ENCODE measurements at regions not wholly inside any gene's neighbourhood (a gene's known extent, or its start where the extent isn't known, plus 50 kb on each side); places are given as distances from the start of the nearest gene placed in this dataset.

GRCh38 chr2:7405861-7406715 is 488.9 kb downstream of the RNF144A start:
- Histone ChIP-seq H2BK15ac (ENCODE audit: low read depth, poor library complexity, severe bottlenecking) (no peak overlapping the region), H4K8ac (ENCODE audit: low read length) (no peak overlapping the region), H4K91ac (ENCODE audit: low read length) (no peak overlapping the region), H2AK5ac (ENCODE audit: low read length, severe bottlenecking) (no peak overlapping the region), H3K36me3 (ENCODE audit: control insufficient read depth in 1 of 2, insufficient read depth in 2 of 2, low read depth in 1 of 2, low read length in 2 of 2) (no peaks in the 10 kb centered on the region), H2BK5ac (ENCODE audit: low read depth, low read length, poor library complexity, severe bottlenecking) (no peak overlapping the region), H3K14ac (ENCODE audit: low read length in 2 of 2) (no peak overlapping the region), H3K4me3 (ENCODE audit: insufficient read depth in 1 of 2, low read depth in 1 of 2, low read length in 2 of 2) (no peak overlapping the region), H3K4me1 (ENCODE audit: control insufficient read depth, insufficient read depth, low read depth, low read length) (no peaks in the 10 kb centered on the region), H3K27ac (ENCODE audit: low read length, poor library complexity, severe bottlenecking) (no peak overlapping the region), H3K4ac (ENCODE audit: low read depth in 1 of 2, low read length in 2 of 2) (no peak overlapping the region), H3K9me3 (ENCODE audit: control insufficient read depth, low read length) (no peaks in the 10 kb centered on the region), H3K9ac (ENCODE audit: low read length) (no peak overlapping the region), H3K27me3 (ENCODE audit: control insufficient read depth in 1 of 2, insufficient read depth in 1 of 2, low read length in 2 of 2) (peaks cover 16 to 47% of the 10 kb centered on the region in 2 experiments), H3K23ac (ENCODE audit: low read length in 2 of 2) (no peak overlapping the region), H3K4me2 (ENCODE audit: low read length, poor library complexity, severe bottlenecking) (no peak overlapping the region), H3K79me1 (replicated peaks; ENCODE audit: low read length, poor library complexity, severe bottlenecking) (no peaks in the 10 kb centered on the region), H3K18ac (ENCODE audit: low read depth in 1 of 2, low read length in 2 of 2) (no peak overlapping the region), H2BK120ac (ENCODE audit: low read depth, low read length) (no peak overlapping the region), H2AFZ (ENCODE audit: low read depth, low read length) (no peak overlapping the region), H2BK12ac (ENCODE audit: low read length in 2 of 2) (no peak overlapping the region)
- no peak for DNase-seq
- 83% methylated on average over 9 of the region's 9 CpGs for WGBS

- Histone ChIP-seq H2AK5ac (ENCODE audit: low read length, severe bottlenecking) (no peak overlapping the region), H3K27ac (ENCODE audit: low read length, poor library complexity, severe bottlenecking) (no peak overlapping the region), H3K14ac (ENCODE audit: low read length in 2 of 2) (no peak overlapping the region), H2BK5ac (ENCODE audit: low read depth, low read length, poor library complexity, severe bottlenecking) (no peak overlapping the region), H3K9me3 (ENCODE audit: control insufficient read depth, low read length) (no peaks in the 10 kb centered on the region), H3K4ac (ENCODE audit: low read depth in 1 of 2, low read length in 2 of 2) (no peak overlapping the region), H3K18ac (ENCODE audit: low read depth in 1 of 2, low read length in 2 of 2) (no peak overlapping the region), H3K4me2 (ENCODE audit: low read length, poor library complexity, severe bottlenecking) (no peak overlapping the region), H2BK12ac (ENCODE audit: low read length in 2 of 2) (no peak overlapping the region), H2BK15ac (ENCODE audit: low read depth, poor library complexity, severe bottlenecking) (no peak overlapping the region), H3K27me3 (ENCODE audit: control insufficient read depth in 1 of 2, insufficient read depth in 1 of 2, low read length in 2 of 2) (peaks cover 16 to 42% of the 10 kb centered on the region in 2 experiments), H3K4me1 (ENCODE audit: control insufficient read depth, insufficient read depth, low read depth, low read length) (no peaks in the 10 kb centered on the region), H4K8ac (ENCODE audit: low read length) (no peak overlapping the region), H3K23ac (ENCODE audit: low read length in 2 of 2) (no peak overlapping the region), H4K91ac (ENCODE audit: low read length) (no peak overlapping the region), H3K9ac (ENCODE audit: low read length) (no peak overlapping the region), H3K4me3 (ENCODE audit: insufficient read depth in 1 of 2, low read depth in 1 of 2, low read length in 2 of 2) (no peak overlapping the region), H3K79me1 (replicated peaks; ENCODE audit: low read length, poor library complexity, severe bottlenecking) (no peaks in the 10 kb centered on the region), H2AFZ (ENCODE audit: low read depth, low read length) (no peak overlapping the region), H3K36me3 (ENCODE audit: control insufficient read depth in 1 of 2, insufficient read depth in 2 of 2, low read depth in 1 of 2, low read length in 2 of 2) (no peaks in the 10 kb centered on the region), H2BK120ac (ENCODE audit: low read depth, low read length) (no peak overlapping the region)
- WGBS: 98% methylated on average over 6 of the region's 7 CpGs
- no peak for DNase-seq
Measured at GRCh38 chr2:7407001-7407400, 489.8 kb downstream of the RNF144A start.

- Histone ChIP-seq H3K36me3 (ENCODE audit: control insufficient read depth in 1 of 2, insufficient read depth in 2 of 2, low read depth in 1 of 2, low read length in 2 of 2) (no peaks in the 10 kb centered on the region), H2BK120ac (ENCODE audit: low read depth, low read length) (no peak overlapping the region), H3K9ac (ENCODE audit: low read length) (no peak overlapping the region), H3K4me1 (ENCODE audit: control insufficient read depth, insufficient read depth, low read depth, low read length) (no peaks in the 10 kb centered on the region), H3K14ac (ENCODE audit: low read length in 2 of 2) (no peak overlapping the region), H2AFZ (ENCODE audit: low read depth, low read length) (no peak overlapping the region), H2BK15ac (ENCODE audit: low read depth, poor library complexity, severe bottlenecking) (no peak overlapping the region), H4K91ac (ENCODE audit: low read length) (no peak overlapping the region), H3K23ac (ENCODE audit: low read length in 2 of 2) (no peak overlapping the region), H2BK12ac (ENCODE audit: low read length in 2 of 2) (no peak overlapping the region), H4K8ac (ENCODE audit: low read length) (no peak overlapping the region), H3K4me2 (ENCODE audit: low read length, poor library complexity, severe bottlenecking) (no peak overlapping the region), H3K27ac (ENCODE audit: low read length, poor library complexity, severe bottlenecking) (no peak overlapping the region), H3K4me3 (ENCODE audit: insufficient read depth in 1 of 2, low read depth in 1 of 2, low read length in 2 of 2) (no peak overlapping the region), H3K27me3 (ENCODE audit: control insufficient read depth in 1 of 2, insufficient read depth in 1 of 2, low read length in 2 of 2) (peaks cover 16 to 32% of the 10 kb centered on the region in 2 experiments), H2AK5ac (ENCODE audit: low read length, severe bottlenecking) (no peak overlapping the region), H3K18ac (ENCODE audit: low read depth in 1 of 2, low read length in 2 of 2) (no peak overlapping the region), H3K9me3 (ENCODE audit: control insufficient read depth, low read length) (no peaks in the 10 kb centered on the region), H2BK5ac (ENCODE audit: low read depth, low read length, poor library complexity, severe bottlenecking) (no peak overlapping the region), H3K79me1 (replicated peaks; ENCODE audit: low read length, poor library complexity, severe bottlenecking) (no peaks in the 10 kb centered on the region), H3K4ac (ENCODE audit: low read depth in 1 of 2, low read length in 2 of 2) (no peak overlapping the region)
- DNase-seq: no peak
- 91% methylated on average over 4 of the region's 6 CpGs for WGBS
Measured at GRCh38 chr2:7407906-7408680, 490.9 kb downstream of the RNF144A start.

- H3K36me3 ChIP-seq (ENCODE audit: control insufficient read depth in 1 of 2, insufficient read depth in 2 of 2, low read depth in 1 of 2, low read length in 2 of 2): no peaks in the 10 kb centered on the region
- no peak overlapping the region for H3K18ac ChIP-seq (ENCODE audit: low read depth in 1 of 2, low read length in 2 of 2)
- no peak overlapping the region for H3K27ac ChIP-seq (ENCODE audit: low read length, poor library complexity, severe bottlenecking)
Measured at GRCh38 chr2:7411691-7412090, 494.5 kb downstream of the RNF144A start.

More at GRCh38 chr2:7411691-7412090, 494.5 kb downstream of the RNF144A start:
- Histone ChIP-seq H3K27me3 (ENCODE audit: control insufficient read depth in 1 of 2, insufficient read depth in 1 of 2, low read length in 2 of 2) (peaks cover 8 to 10% of the 10 kb centered on the region in 2 experiments), H3K4me2 (ENCODE audit: low read length, poor library complexity, severe bottlenecking) (no peak overlapping the region), H3K79me1 (replicated peaks; ENCODE audit: low read length, poor library complexity, severe bottlenecking) (no peaks in the 10 kb centered on the region), H3K4ac (ENCODE audit: low read depth in 1 of 2, low read length in 2 of 2) (no peak overlapping the region), H3K9ac (ENCODE audit: low read length) (no peak overlapping the region), H4K91ac (ENCODE audit: low read length) (no peak overlapping the region), H2BK120ac (ENCODE audit: low read depth, low read length) (no peak overlapping the region), H3K4me1 (ENCODE audit: control insufficient read depth, insufficient read depth, low read depth, low read length) (no peaks in the 10 kb centered on the region), H2BK15ac (ENCODE audit: low read depth, poor library complexity, severe bottlenecking) (no peak overlapping the region), H4K8ac (ENCODE audit: low read length) (no peak overlapping the region), H2AK5ac (ENCODE audit: low read length, severe bottlenecking) (no peak overlapping the region), H3K23ac (ENCODE audit: low read length in 2 of 2) (no peak overlapping the region), H3K9me3 (ENCODE audit: control insufficient read depth, low read length) (no peaks in the 10 kb centered on the region), H2BK12ac (ENCODE audit: low read length in 2 of 2) (no peak overlapping the region), H2AFZ (ENCODE audit: low read depth, low read length) (no peak overlapping the region), H3K4me3 (ENCODE audit: insufficient read depth in 1 of 2, low read depth in 1 of 2, low read length in 2 of 2) (no peak overlapping the region), H3K14ac (ENCODE audit: low read length in 2 of 2) (no peak overlapping the region), H2BK5ac (ENCODE audit: low read depth, low read length, poor library complexity, severe bottlenecking) (no peak overlapping the region)
- DNase-seq: no peak

Data from mesenchymal stem cell (in vitro differentiated cells and primary cell).